Epithelial cell of prostate (primary cell): ENCODE measurements at regions not wholly inside any gene's neighbourhood (a gene's known extent, or its start where the extent isn't known, plus 50 kb on each side); places are given as distances from the start of the nearest gene placed in this dataset.

Experiments used
- DNase-seq: peaks from one replicate; pipeline ENCODE4 v3.0.0-alpha.2; 2011; ENCODE audit warnings: low read depth, low spot score
- H3K27ac ChIP-seq: fragments of 450-650 bp; 2 replicates; pipeline ENCODE4 v1.5.1; 2017; ENCODE audit warnings: mild to moderate bottlenecking

DNA sequence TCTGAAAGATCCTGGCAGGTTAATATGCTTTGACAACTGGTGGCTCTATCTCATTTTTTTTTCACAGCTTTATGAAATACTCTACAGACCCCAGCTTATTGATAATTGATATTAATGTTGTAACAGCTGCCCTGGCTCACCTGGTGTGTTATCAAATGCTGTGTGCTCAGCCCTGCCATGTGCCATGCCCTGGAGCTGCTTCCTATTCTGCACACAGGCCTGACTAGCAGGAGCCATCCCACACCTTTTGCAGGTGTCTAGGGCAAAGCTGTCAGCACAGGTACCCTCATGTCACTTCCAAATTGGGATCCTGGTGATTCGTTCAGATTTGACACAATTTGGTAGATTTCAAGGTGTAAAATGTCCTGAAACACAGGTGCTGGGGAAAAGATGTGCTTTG, 254.6 kb upstream of the MAN1A1 start:
- DNase-seq = no peak
- H3K27ac ChIP-seq = no peak overlapping the region

DNA sequence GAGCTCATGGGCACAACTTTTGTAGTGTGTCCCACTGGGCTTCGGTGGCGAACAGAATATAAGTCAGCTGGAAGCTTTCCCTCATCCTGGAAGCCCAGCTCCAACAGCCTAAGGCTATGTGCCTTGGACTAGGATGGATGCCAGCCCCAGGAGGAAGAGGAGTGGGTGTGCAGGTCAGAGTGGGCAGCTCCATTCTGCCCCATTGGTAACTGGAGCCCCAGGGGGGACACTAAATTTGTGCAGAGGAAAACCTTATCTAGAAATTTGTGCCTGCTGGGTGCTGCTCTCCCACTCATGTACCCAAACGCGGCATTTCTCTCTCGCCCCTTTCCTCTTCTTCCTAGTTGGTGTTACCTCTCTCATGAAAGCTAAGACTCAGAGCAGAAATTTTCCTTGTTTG, 253.9 kb upstream of the MAN1A1 start:
- DNase-seq = no peak
- no peak overlapping the region for H3K27ac ChIP-seq

DNA sequence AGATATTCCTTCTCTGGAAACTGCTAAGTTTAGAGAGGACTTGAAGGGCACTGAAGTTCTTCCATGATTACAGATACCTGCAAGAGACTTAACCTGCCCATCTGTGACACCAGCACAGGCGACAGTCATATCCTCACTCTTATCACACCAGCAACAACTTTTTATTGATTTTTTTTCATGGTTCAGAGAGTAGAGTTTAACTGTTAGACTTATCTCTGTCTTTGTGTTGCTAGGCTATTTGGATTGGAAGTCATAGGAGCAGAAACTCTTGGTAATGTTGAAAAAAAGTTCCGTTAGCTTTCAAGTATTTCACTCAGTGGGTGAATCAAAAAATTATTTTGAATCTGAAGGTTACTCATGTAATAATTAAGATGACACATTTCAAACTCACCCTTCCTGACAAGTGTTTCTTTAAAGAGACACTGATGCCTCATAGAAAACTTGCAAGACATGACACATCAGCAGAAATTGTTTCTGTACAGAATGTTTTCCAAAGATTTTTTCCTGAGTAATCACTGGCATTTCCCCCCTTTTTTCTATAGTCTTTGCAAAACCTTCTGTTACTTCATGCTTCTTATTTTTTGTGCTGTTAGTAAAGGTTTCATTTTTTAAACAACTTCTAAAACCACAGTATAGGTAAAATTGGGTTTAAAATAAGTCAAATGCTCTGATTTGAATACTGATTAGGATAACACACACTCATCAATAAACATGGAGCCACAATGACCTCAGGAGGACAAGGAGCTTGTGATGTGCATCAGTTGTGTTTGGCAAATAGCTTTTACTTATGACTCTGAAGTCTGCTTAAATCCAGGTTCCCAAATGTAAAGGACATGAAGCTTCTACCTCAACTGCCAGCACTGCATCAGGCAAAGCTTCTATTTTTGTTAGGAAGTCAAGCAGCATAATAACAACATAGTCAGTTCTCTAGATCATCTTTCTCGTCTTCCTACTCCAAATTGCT, 252.9 kb upstream of the MAN1A1 start:
- no peak overlapping the region for H3K27ac ChIP-seq

DNA sequence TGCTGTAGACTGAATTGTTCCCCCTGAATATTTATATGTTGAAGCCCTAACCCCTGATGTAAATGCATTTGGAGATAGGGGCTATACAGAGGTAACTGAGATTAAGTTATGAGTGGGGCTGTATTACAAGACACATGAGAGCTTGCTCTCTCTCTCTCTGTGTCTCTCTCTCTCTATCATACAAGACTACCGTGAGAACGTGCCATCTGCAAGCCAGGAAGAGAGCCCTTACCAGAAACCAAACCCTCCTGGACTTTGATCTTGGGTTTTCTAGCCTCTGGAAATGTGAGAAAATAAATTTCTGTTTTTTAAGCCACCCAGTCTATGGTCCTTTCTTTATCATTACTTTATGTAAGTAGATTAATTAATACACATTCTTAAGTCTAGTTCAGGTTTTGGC, 249.3 kb upstream of the MAN1A1 start:
- no peak for DNase-seq
- H3K27ac ChIP-seq = no peak overlapping the region

More for the DNA sequence above, 252.9 kb upstream of the MAN1A1 start:
- no peak for DNase-seq

DNA sequence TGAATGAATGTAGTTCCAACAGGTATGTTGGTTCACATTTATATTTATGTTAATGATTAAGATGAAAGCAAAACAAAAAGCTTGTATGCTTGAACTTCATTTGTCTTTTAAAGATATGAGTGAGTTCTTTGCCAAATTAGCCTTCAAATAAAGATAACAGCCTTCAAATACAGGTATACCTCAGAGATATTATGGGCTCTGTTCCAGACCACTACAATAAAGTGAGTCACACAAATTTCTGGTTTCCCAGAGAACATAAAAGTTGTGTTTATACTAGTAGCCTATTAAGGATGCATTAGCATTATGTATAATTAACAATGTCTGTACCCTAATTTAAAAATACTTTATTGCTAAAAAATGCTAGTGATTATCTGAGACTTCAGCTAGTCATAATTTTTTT, 245.3 kb upstream of the MAN1A1 start:
- no peak overlapping the region for H3K27ac ChIP-seq
- DNase-seq = no peak

DNA sequence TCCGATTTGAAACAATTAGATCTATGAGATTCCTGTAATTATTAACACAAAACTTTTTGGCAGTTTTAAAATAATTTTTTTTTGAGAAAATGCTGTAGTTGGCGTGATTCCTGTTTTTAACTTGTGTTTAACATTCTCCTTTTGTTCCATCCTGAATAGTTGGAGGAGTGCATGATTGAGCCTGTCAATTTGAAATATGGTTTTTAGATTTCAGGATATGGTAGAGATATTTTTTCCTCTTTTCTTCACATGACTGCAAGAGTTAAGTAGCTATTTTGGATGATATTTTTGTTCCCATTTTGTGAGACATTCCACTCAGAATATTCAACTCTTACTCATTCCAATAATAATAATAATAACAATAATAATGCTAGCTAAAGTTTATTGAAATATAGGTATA, 241.7 kb upstream of the MAN1A1 start:
- DNase-seq = no peak

DNA sequence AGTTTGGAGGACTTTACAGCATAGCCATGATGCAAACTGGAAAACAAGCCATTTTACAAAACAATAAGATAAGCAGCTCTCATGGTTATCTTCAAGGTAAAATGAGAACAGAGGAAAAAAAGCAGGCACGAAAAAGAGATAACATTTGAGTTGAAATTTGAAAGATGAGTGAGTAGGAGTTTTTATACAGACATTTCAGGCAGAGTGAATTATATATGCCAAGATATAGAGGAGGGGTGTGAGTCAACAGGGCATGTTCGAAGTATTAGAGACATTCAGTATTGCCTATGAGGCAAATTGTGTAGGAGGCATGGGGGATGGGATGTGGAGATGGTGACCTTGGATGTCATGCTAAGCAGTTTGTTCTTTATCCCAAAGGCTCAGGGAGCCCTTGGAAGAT, 240.5 kb upstream of the MAN1A1 start:
- DNase-seq = no peak
- no peak overlapping the region for H3K27ac ChIP-seq

More for the DNA sequence above, 241.7 kb upstream of the MAN1A1 start:
- no peak overlapping the region for H3K27ac ChIP-seq

DNA sequence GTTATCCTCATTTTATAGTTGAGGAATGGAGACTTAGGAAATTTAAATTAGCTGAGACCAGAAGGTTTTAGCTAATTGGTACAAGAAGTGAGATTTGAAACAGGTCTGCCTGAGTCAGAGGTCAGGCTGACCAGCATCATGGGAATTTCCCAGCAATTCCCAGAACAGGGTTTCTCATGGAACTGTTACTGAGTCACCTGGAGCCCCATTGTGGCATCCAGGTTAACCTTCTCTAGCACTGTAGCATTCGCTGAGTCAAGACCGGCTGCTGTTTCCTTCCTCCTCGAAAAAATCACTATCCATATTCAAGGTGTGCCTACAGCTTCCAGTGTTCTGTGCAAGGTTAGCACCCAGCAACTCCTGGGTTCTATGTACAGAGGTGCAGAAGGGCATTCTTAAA, 238.0 kb upstream of the MAN1A1 start:
- DNase-seq = no peak
- no peak overlapping the region for H3K27ac ChIP-seq

DNA sequence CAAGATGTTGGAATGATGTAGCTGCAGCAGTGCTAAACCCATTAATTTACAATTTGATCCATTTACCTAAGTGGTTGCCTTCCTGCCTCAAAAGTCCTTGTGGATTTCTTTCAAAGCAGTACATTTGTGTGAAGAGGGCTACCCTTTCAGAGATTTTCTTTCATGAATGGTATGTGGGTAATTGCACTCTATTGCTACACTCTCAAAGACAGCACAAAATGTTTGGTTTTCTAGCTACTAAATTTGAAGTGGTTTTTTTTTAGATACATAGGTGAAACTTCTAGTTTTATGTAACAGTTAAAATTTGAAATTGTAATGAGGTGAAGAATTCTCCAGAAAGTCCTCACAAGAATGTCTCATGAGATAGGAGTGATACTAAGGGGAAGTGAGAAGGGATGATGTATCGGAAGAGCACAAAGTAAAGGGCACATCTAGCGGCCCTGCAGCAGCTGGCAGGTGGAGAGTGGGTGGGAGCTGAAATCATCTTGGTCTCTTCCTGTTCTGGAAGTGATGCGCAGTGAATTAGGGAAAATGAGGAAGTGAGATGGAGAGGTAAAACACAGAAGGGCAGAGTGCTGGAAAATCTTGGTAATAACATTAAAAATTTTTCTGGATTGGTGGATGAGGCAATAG, 236.8 kb upstream of the MAN1A1 start:
- no peak for DNase-seq
- no peak overlapping the region for H3K27ac ChIP-seq

DNA sequence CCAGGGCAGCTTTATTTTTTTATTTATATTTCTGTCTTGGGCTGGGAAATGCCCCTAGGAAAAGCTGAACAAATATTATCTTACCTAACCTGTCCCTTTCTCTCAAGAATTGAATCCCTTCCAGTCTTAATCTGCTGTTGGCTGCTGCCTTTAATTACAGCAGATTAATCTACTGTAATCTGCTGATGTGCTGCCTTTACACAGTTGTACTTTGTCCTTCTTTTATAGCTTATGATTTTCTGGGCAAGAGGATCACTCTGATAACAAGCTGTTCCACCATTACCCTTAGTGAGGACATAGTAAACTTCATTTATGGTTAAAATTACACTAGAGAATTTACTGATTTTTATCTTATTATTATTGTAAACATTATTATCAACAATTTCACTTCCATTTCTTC, 234.5 kb upstream of the MAN1A1 start:
- no peak overlapping the region for H3K27ac ChIP-seq
- no peak for DNase-seq

DNA sequence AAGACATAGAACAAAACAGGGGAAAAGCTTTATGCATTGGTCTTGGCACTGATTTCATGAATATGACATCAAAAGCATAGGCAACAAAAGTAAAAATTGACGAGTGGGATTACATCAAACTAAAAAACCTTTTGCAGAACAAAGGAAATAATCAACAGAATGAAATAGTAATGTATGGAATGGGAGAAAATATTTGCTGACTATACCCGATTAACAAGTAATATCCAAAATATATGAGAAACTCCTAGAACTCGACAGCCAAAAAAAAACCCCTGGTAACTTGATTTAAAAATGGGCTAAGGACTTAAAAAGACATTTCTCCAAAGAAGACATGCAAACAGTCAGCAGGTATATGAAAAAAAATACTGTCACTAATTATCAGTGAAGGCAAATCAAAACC, 231.7 kb upstream of the MAN1A1 start:
- no peak overlapping the region for H3K27ac ChIP-seq
- DNase-seq = no peak

DNA sequence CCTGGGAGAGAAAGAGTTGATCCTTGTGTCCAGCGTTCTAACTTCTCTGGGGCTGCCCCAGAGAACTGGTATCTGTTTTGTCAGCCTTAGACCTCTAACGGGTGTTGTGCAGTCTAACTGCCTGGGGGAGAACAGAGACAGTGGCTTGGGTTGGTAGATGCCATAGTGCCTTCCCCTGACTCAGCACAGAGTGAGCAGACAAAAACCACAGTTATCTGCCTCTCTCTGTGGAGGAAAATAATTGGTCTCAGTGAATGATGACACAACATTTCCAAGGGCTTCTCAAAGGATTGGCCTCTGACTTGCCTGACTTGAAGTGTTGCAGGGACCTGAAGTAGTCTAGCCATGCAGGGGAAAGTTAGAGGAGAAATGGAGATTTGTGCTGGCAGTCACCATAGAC, 226.2 kb upstream of the MAN1A1 start:
- peak; percentile 29 for DNase-seq
- H3K27ac ChIP-seq = no peak overlapping the region

DNA sequence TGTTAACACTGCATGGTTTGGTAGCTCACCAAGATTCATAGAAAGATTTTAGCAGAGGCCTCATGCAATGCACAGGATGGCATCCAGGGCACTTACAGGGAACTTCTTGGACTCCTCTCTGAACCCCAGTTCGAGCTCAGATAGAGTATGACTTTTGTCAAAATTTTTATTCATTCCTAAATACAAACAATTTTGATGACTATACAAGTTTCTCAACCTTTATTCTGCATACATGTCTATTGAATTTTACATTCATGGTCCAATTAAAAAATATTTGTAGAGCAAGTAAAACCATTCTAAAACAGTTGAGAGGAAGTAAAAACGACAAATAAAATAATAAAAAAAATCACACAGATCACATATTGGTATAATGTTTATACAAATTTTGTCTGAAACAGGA, 219.0 kb upstream of the MAN1A1 start:
- DNase-seq = no peak

DNA sequence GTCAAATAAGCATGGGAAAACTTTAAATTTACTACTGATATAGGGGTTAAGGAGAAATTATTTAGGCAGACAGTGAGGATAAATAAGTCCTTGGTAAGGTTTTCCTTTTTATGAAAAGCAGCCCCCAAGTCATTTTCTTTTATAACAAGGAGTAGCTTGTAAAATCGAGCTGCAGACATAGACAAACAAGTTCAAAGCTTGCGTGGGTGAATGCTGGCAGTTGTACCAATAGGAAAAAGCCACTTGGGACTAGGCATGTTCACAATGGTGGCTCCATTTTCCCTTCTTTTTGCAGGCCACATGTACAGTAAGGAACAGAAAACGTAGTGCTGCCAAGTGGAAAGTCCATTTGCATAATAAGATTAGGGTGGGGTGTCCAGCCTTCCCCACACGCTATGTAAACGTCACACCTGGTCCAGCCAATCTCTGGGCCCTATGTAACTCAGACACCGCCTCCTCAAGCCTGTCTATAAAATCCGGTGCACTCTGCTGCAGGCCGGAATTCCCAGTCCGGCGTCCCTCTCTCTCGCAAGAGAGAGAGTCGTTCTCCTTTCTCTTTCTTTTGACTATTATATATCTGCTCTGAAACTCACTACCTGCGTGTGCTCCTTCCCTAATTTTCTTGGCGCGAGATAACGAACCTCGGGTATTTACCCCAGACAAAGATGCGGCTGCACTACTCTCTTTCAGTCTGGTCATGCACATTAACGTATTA, 217.1 kb upstream of the MAN1A1 start:
- H3K27ac ChIP-seq = peak overlapping the region; percentile 44
- no peak for DNase-seq

More for the DNA sequence above, 219.0 kb upstream of the MAN1A1 start:
- no peak overlapping the region for H3K27ac ChIP-seq

DNA sequence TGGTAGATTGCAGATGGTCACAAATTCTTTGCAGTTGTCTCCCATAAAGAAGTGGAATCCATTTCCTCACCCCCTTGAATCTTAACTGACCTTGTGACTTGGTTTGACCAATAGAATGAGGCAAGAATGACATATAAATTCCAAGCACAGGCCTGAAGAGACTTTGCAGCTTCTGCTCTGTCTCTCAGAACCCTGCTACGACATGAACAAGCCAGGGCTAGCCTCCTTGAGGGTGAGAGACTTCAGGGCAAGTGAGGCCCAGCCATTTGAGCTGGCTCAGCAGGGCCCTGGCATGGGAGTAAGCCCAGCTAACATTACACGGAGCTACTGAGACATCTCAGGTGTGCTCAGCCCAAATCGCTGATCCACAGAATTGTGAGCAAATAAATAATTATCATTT, 216.3 kb upstream of the MAN1A1 start:
- peak overlapping the region; percentile 44 for H3K27ac ChIP-seq
- DNase-seq = peak; percentile 6

DNA sequence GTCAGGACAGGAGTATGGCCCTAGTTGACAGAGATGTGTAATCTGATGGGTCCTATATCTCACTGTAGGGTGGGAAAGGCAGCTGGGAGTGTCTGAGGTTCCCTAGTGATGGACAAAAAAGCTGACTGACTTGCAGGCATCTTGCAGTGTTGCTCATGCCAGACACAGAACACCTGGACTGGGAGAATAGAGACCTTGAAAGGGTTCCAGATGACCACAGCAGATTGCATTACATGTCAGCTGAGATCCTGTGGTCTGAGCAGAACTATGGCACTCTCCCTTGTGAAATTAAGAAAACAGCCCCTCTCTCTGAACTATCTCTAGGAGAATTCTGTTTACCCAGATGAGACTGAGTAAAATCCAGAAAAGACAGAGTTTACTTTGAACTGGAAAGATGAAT, 212.6 kb upstream of the MAN1A1 start:
- no peak for DNase-seq
- no peak overlapping the region for H3K27ac ChIP-seq

DNA sequence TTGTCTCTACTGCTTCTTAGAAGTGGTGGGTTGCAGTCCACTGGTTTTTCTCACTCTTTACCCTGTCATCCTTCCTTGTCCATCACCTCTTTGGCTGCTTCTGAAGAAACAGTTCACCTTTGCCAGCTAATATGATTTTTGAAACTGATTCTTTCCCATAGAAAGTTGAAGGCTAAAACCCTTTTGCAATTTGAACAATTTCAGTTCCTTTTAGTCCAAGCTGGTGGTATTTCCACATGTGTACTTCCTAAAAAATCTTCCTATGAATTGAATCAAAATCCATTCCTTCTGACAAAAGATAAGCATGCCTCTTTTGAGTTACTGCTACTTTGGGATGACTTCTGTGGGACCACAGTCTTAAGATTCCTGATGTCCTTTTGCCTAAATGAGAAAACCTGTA, 210.0 kb upstream of the MAN1A1 start:
- no peak overlapping the region for H3K27ac ChIP-seq
- no peak for DNase-seq

DNA sequence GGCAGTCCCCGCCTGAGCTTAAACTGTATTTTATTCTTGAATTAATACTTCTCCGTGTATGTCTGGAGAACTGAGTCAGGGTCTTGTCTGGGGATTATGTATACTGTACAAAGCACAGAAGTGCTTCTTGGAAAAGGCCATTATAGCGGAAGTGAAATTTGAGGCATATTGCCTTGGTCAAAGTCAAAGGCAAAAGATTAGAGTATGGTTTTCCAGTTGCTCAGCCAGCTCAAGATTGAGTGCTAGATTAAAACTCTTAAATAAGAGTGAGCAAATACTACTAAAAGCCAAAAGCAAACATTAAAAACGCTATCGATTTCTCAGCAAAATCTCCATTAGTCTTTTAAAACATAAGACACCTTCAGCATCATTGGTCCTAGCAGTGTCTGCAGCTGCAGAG, 207.7 kb upstream of the MAN1A1 start:
- no peak overlapping the region for H3K27ac ChIP-seq
- DNase-seq = no peak

DNA sequence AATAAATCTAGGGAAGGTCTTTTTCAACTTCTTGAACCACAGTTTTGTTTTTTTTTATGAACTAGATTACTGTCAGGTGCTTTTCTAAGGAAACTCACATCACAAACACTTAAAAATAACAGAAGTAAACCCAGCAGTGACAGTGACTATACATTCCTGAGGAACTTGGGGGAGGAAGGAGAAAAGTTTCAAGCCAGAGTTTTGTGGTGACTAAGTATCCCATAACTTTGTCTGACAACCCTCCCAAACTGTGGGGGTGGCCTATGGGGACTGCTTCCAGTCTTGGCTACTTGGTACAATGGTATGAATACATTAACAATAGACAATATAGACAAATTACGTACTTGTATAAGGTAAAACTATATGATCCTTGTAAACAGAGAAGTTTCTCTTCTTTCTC, 202.5 kb upstream of the MAN1A1 start:
- DNase-seq = no peak
- no peak overlapping the region for H3K27ac ChIP-seq

DNA sequence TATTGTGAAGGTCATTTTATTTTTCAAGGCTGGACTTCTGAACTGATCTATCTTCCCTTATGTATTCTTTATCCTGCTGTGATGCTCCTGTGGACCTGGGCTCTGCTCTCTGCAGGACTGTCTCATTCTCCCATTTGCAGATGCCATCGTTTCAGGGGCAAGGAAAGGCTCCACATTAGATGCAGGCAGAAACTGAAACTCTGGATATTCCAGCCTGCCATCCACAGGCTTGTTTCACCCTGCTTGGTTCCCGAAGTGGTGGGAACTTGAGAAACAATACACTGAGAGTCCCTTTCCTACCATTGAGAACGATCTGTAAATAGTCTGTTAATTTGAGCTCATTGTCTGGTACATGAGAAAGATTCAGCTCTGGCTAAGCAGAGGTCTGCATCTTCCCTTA, 197.5 kb upstream of the MAN1A1 start:
- no peak for DNase-seq
- no peak overlapping the region for H3K27ac ChIP-seq

DNA sequence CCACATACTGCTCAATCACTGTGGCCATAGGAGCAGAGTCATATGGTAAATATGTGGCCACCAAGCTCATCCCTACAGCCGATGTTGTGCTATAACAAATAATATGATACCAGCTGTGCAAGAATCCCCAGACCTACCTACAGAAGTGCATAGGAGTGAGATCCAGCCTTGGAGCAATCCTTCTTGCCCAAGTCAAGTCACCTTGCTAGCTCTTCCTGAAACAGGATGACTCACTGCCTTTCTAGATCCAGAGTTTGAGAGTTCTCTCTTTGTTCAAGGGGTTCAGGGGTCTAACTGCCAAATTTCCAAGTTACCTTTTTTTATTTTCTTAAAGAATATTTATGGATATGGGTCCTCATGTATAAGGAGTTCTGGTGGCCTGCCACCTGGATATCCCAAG, 195.7 kb upstream of the MAN1A1 start:
- H3K27ac ChIP-seq = no peak overlapping the region
- no peak for DNase-seq
